ENCODE measurements at regions not wholly inside any gene's neighbourhood (a gene's known extent, or its start where the extent isn't known, plus 50 kb on each side); places are given as distances from the start of the nearest gene placed in this dataset.
"Not testable (repeated sequence)": the region's sequence is repeated elsewhere in the genome, so short reads cannot be mapped to it uniquely, and the experiment has no call there.

DNA sequence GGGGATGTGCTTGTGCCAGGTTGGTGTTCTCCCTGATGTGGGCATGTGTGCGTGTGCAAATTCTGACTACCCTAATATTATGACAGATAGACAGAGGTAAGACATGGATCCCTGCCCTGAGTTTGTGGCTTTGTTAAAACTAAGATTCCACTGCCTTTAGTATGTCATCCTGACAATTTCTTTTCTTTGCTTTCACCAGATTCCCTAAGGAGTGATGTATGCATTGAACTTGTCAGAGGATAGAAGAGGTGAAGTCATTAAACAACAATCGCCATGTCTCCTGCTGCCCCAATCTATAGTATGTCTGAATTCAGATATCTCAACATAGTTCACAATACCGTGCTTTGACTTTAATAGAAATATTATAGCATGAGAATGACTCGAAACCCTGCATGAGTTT, 137.1 kb upstream of the ELAC2 start:
- intact Hi-C loops (cut with DNase I, micrococcal nuclease): no loop called here
- no peak overlapping the region for H3K27ac Mint-ChIP-seq
- H3K4me3 Mint-ChIP-seq: no peak overlapping the region
- H3K4me1 Mint-ChIP-seq: no peaks in the 10 kb centered on the region
- H3K36me3 Mint-ChIP-seq (ENCODE audit: low read depth): no peaks in the 10 kb centered on the region
- POLR2A ChIA-PET: no interaction called here
- DNase-seq (no peak), ATAC-seq (no peak)
- no peaks in the 10 kb centered on the region for H3K27me3 Mint-ChIP-seq
- CTCF ChIA-PET: interaction anchor here (0.7 kb wide), 1 partner anchor 60 kb away, joined by 3 read pairs; no protein-coding TSS in a partner anchor
- H3K9me3 Mint-ChIP-seq (ENCODE audit: low read depth): no peaks in the 10 kb centered on the region

DNA sequence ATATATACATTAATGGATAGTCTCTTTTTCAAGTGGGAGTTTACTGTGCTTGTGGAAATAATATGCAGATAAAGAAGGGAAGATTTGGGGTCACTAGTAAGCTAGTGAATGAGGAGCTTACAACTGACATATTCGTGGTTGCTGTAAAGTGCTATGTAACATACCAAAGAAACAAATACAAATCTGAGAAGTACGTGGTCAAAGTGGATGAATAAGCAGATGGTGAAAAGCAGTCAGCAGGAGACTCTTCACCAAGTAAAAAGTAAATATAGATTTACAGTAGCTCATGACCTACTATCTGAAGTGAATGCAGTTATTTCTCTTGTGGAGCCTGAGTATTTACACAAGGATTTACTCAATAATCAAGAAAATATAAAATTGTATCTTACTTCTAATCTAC, 136.6 kb upstream of the ELAC2 start:
- CTCF ChIA-PET: no interaction called here
- Mint-ChIP-seq H3K4me1 (no peaks in the 10 kb centered on the region), H3K4me3 (no peak overlapping the region), H3K9me3 (ENCODE audit: low read depth) (no peaks in the 10 kb centered on the region), H3K36me3 (ENCODE audit: low read depth) (no peaks in the 10 kb centered on the region), H3K27ac (no peak overlapping the region), H3K27me3 (no peaks in the 10 kb centered on the region)
- DNase-seq (no peak), ATAC-seq (no peak)
- intact Hi-C loops (cut with DNase I, micrococcal nuclease): no loop called here
- POLR2A ChIA-PET: no interaction called here

DNA sequence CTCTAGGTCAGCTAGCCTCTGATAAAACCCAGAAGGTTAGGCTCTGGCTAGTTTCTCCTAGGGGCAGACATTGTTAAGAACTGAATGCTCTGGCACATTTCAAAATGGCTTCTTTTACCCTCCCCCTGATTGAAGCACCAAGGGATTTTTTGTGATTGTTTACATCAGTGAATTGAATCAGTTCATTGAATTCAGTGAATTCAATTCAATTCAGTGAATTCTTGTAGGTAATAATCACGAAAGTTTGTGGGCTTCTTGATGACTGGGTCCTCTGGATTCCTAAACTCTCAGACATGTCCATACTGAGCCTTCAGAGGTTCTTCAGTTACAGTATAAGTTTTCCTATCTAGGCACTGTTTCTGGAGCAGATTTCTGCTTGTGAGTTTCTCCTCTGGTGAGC, 135.2 kb upstream of the ELAC2 start:
- Mint-ChIP-seq H3K4me1 (no peaks in the 10 kb centered on the region), H3K4me3 (no peak overlapping the region), H3K9me3 (ENCODE audit: low read depth) (no peaks in the 10 kb centered on the region), H3K27ac (no peak overlapping the region), H3K36me3 (ENCODE audit: low read depth) (no peaks in the 10 kb centered on the region), H3K27me3 (no peaks in the 10 kb centered on the region)
- intact Hi-C loops (cut with DNase I, micrococcal nuclease): no loop called here
- CTCF ChIA-PET: interaction anchor here (0.6 kb wide), 1 partner anchor 1990 kb away, joined by 3 read pairs; no protein-coding TSS in a partner anchor
- no peak for ATAC-seq
- POLR2A ChIA-PET: no interaction called here
- DNase-seq: no peak

DNA sequence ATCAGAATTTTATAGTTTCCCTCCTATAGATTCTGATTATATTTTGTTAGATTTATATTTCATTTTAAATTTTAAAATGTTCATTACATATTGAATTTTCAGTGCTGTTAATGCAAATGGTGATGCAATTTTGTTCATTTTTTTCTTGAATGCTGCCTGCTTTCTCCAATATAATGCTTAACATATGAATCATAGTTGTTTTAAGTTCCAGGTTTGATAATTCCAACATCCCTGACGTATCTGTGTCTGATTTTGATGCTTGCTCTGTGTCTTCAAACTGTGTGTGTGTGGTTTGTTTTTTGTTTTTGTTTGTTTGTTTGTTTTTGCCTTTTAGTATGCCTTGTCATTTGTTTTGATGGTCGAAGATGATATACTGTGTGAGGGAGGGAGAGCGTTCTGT, 134.7 kb upstream of the ELAC2 start:
- intact Hi-C loops (cut with DNase I, micrococcal nuclease): no loop called here
- Mint-ChIP-seq H3K9me3 (ENCODE audit: low read depth) (no peaks in the 10 kb centered on the region), H3K4me3 (no peak overlapping the region), H3K27me3 (peaks cover 2% of the 10 kb centered on the region), H3K4me1 (no peaks in the 10 kb centered on the region), H3K36me3 (ENCODE audit: low read depth) (no peaks in the 10 kb centered on the region), H3K27ac (no peak overlapping the region)
- no peak for DNase-seq
- ATAC-seq: no peak
- ChIA-PET POLR2A (no interaction called here), CTCF (no interaction called here)

DNA sequence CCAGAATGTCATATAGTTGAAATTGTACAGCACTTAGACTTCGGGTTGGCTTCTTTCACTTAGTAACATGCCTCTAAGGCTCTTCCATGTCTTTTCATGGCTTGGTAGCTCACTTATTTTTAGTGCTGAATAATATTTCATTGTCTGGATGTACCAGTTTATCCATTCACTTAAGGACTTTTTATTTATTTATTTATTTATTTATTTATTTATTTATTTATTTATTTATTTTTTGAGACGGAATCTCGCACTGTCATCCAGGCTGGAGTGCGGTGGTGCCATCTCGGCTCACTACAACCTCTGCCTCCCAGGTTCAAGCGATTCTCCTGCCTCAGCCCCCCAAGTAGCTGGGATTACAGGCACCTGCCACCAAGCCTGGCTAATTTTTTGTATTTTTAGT, 132.9 kb upstream of the ELAC2 start:
- intact Hi-C loops (cut with DNase I, micrococcal nuclease); H3K4me3 Mint-ChIP-seq; H3K4me1 Mint-ChIP-seq; CTCF ChIA-PET; ATAC-seq; DNase-seq; POLR2A ChIA-PET; H3K27me3 Mint-ChIP-seq; H3K9me3 Mint-ChIP-seq (ENCODE audit: low read depth); H3K36me3 Mint-ChIP-seq (ENCODE audit: low read depth); H3K27ac Mint-ChIP-seq: not testable (repeated sequence)

DNA sequence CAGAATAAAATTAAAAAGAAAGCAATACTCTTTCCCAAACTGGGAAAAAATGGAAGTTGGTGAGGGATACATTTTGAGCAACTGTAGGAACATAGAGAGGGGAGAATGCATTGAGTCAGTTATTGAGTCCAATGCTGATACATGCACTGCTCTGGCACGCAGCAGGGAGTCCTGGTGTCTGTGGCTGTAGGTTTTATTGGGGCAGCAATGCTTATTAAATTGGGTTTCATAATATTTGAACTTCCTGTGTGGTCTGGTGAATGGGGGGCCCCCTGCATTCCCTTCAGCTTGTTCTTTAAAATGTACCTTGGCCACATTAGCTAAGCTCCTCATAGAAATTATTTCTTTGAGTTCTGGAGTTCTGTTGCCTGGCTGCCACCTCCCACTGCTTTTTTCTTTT, 125.2 kb upstream of the ELAC2 start:
- no peaks in the 10 kb centered on the region for H3K36me3 Mint-ChIP-seq (ENCODE audit: low read depth)
- CTCF ChIA-PET: interaction anchor here (0.6 kb wide), 1 partner anchor 29 kb away, joined by 3 read pairs; no protein-coding TSS in a partner anchor
- no peak for ATAC-seq
- POLR2A ChIA-PET: no interaction called here
- H3K4me1 Mint-ChIP-seq: no peaks in the 10 kb centered on the region
- intact Hi-C loops (cut with DNase I, micrococcal nuclease): no loop called here
- no peak for DNase-seq
- H3K9me3 Mint-ChIP-seq (ENCODE audit: low read depth): peaks cover 12% of the 10 kb centered on the region
- peaks cover 5% of the 10 kb centered on the region for H3K27me3 Mint-ChIP-seq
- H3K4me3 Mint-ChIP-seq: no peak overlapping the region
- no peak overlapping the region for H3K27ac Mint-ChIP-seq

DNA sequence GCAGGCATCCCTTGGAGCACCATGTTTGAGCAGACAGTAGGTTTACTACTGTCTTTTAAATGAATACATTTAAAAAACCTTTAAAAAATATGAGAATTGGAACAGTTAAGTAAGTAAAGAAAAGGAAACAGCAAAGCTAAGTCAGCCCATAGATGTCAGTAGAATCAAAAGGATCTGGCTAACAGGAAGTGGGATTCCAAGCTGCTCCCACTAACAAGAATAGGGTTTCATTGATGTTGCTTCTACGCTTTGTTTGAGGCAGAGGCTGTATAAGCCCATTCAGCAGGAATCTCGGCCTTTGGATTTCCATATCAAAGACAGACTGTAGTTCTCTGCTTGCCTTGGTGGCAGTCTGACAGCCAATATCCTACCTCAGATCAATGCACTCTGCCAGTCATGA, 122.9 kb upstream of the ELAC2 start:
- ChIA-PET CTCF (no interaction called here), POLR2A (interaction anchor here (0.6 kb wide), 1 partner anchor 1232 kb away, joined by 3 read pairs; no protein-coding TSS in a partner anchor)
- intact Hi-C loops (cut with DNase I, micrococcal nuclease): no loop called here
- peaks cover 20% of the 10 kb centered on the region for H3K9me3 Mint-ChIP-seq (ENCODE audit: low read depth)
- no peaks in the 10 kb centered on the region for H3K36me3 Mint-ChIP-seq (ENCODE audit: low read depth)
- no peak overlapping the region for H3K27ac Mint-ChIP-seq
- no peak for DNase-seq
- no peaks in the 10 kb centered on the region for H3K4me1 Mint-ChIP-seq
- no peak for ATAC-seq
- H3K27me3 Mint-ChIP-seq: peaks cover 3% of the 10 kb centered on the region
- no peak overlapping the region for H3K4me3 Mint-ChIP-seq

DNA sequence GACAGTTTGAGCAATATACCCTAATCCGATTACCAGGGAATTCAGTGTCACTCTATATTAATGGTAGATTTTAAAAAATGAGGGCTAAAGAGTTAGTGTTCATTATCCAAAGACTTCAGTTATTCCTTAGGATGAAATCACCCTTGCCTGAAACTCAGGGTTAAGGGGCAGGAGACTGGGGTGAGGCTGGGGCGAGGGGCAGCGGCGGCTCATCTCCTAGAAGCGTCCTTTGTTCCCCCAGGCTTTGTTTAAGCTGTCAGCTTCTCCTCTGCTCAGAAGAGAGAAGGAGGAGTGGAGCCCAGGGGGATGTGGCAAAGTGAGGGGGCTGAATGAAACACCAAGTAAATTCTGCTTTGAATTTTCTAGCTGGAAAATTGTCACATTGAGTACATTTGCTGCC, 117.7 kb upstream of the ELAC2 start:
- Mint-ChIP-seq H3K27ac (no peak overlapping the region), H3K27me3 (peaks cover 3% of the 10 kb centered on the region), H3K36me3 (ENCODE audit: low read depth) (no peaks in the 10 kb centered on the region), H3K9me3 (ENCODE audit: low read depth) (peaks cover 23% of the 10 kb centered on the region), H3K4me1 (no peaks in the 10 kb centered on the region), H3K4me3 (no peak overlapping the region)
- no peak for DNase-seq
- intact Hi-C loops (cut with DNase I, micrococcal nuclease): no loop called here
- ChIA-PET CTCF (no interaction called here), POLR2A (no interaction called here)
- no peak for ATAC-seq

DNA sequence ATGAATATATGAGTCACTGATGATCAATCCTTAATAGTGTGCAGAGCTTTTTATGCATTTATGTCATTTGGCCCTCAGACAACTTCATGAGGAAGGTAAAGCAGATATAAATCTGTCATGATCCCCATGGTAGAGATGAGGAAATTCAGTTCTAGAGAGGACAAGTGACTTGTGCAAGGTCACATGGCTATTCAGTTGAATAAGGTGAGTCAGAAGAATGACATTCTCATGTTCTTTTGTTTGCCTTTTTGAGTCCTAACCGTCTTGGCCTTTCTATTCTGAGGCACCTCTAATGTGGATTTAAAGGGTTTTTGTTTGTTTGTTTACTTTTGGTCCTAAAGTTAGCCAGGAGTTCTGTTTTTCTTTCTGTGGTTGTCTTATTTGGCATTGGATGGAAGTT, 116.2 kb upstream of the ELAC2 start:
- Mint-ChIP-seq H3K4me3 (no peak overlapping the region), H3K36me3 (ENCODE audit: low read depth) (no peaks in the 10 kb centered on the region), H3K27me3 (peaks cover 3% of the 10 kb centered on the region), H3K27ac (no peak overlapping the region), H3K4me1 (no peaks in the 10 kb centered on the region), H3K9me3 (ENCODE audit: low read depth) (peaks cover 15% of the 10 kb centered on the region)
- POLR2A ChIA-PET: no interaction called here
- intact Hi-C loops (cut with DNase I, micrococcal nuclease): no loop called here
- CTCF ChIA-PET: no interaction called here
- ATAC-seq: no peak
- DNase-seq: no peak

DNA sequence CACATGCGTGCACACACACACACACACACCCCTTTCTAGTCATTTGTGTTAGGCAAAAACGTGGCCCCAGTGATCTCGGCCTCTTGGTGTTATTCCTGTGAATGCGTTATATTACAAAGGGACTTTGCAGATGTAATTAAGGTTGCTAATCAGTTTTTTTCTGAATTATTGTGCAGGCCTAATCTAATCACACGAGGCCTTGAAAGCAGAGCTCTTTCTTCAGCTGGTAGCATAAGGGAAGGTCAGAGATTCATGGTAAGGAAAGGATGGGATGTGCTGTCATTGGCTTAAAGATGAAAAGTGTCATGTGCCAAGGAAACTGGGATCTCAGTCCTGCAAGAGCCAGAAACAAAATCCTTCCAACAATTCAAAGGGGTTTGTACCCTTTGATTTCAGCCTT, 113.4 kb upstream of the ELAC2 start:
- ChIA-PET CTCF (no interaction called here), POLR2A (no interaction called here)
- Mint-ChIP-seq H3K27ac (no peak overlapping the region), H3K9me3 (ENCODE audit: low read depth) (peaks cover 4% of the 10 kb centered on the region), H3K4me1 (no peaks in the 10 kb centered on the region), H3K4me3 (no peak overlapping the region), H3K36me3 (ENCODE audit: low read depth) (no peaks in the 10 kb centered on the region), H3K27me3 (peaks cover 5% of the 10 kb centered on the region)
- ATAC-seq (no peak), DNase-seq (no peak)
- intact Hi-C loops (cut with DNase I, micrococcal nuclease): no loop called here

DNA sequence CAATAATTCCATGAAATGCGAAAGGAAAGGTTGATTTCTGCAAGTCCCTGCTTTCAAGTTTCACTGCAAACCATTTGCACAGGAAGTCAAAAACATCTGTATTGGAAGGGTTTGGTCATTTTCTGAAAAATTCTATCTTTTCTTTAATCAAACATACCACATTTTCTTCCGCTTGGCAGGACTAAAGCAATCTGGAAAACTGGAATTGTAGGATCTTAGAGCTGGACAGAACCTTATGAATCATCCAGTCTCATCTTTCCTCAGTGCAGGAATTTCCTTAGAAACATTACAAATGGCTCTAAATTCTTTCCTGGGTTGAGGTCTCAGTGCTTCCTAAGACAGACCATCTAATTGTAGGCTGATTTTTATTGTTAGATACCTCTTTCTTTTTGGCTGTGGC, 111.5 kb upstream of the ELAC2 start:
- intact Hi-C loops (cut with DNase I, micrococcal nuclease): no loop called here
- Mint-ChIP-seq H3K27ac (no peak overlapping the region), H3K9me3 (ENCODE audit: low read depth) (peaks cover 2% of the 10 kb centered on the region), H3K36me3 (ENCODE audit: low read depth) (no peaks in the 10 kb centered on the region), H3K4me3 (no peak overlapping the region), H3K27me3 (peaks cover 2% of the 10 kb centered on the region), H3K4me1 (no peaks in the 10 kb centered on the region)
- POLR2A ChIA-PET: no interaction called here
- no peak for DNase-seq
- no peak for ATAC-seq
- CTCF ChIA-PET: interaction anchor here (1.2 kb wide), 1 partner anchor 14 kb away, joined by 3 read pairs; no protein-coding TSS in a partner anchor

DNA sequence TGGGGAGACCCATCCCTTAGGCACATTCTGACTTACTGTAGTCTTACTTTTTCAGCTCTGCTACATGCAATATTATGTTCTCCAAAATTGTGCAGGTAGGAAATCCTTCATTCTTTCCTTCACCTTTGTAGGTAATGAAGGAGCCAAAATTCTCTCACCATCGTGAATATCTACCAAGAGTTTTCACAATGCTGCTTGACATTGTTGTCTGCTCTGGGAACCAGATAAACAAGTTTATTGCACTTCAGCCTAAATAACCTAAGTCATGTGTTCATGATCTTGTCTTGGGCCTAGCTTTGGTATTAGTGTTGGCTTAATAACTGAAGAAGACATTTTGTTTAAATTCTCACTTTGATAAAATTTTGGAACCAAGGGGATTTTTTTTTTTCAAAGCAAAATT, 110.8 kb upstream of the ELAC2 start:
- Mint-ChIP-seq H3K4me1 (no peaks in the 10 kb centered on the region), H3K27me3 (peaks cover 2% of the 10 kb centered on the region), H3K36me3 (ENCODE audit: low read depth) (no peaks in the 10 kb centered on the region), H3K4me3 (no peak overlapping the region), H3K9me3 (ENCODE audit: low read depth) (peaks cover 2% of the 10 kb centered on the region), H3K27ac (no peak overlapping the region)
- ATAC-seq: no peak
- ChIA-PET CTCF (interaction anchor here (1.2 kb wide), 1 partner anchor 14 kb away, joined by 3 read pairs; no protein-coding TSS in a partner anchor), POLR2A (no interaction called here)
- intact Hi-C loops (cut with DNase I, micrococcal nuclease): no loop called here
- DNase-seq: no peak
